Upper lobe of left lung (tissue), 4 donors: ENCODE measurements at regions not wholly inside any gene's neighbourhood (a gene's known extent, or its start where the extent isn't known, plus 50 kb on each side); places are given as distances from the start of the nearest gene placed in this dataset.

Experiments used
- CTCF ChIP-seq, 6 experiments: fragments of 450-650 bp in 4 of 6; fragments of 200-600 bp in 2 of 6; sonication (generic) in 2 of 6; IDR thresholded peaks; one replicate each; pipeline ENCODE4 v1.5.1; 2016 to 2019; ENCODE audit warnings: antibody characterized with exemption in 6 of 6
- EP300 ChIP-seq, 4 donors: sonication (generic); formaldehyde crosslinking; IDR thresholded peaks; one replicate each; pipeline ENCODE4 v1.5.1; 2017; ENCODE audit warnings: antibody characterized with exemption in 4 of 4, control low read depth in 2 of 4
- POLR2AphosphoS5 ChIP-seq, 2 donors: sonication (generic); formaldehyde crosslinking; IDR thresholded peaks; one replicate each; pipeline ENCODE4 v1.5.1; 2017; ENCODE audit warnings: antibody characterized with exemption in 2 of 2

- no peak for TF ChIP-seq CTCF (IDR thresholded peaks at IDR 0.05)
- TF ChIP-seq POLR2AphosphoS5 (IDR thresholded peaks at IDR 0.05): no peak
- TF ChIP-seq EP300 (IDR thresholded peaks at IDR 0.05): no peak
Observed at GRCh38 chr4:53932796-53933610, 131.4 kb downstream of the CHIC2 start.
